A673 (cell line): ENCODE measurements at regions not wholly inside any gene's neighbourhood (a gene's known extent, or its start where the extent isn't known, plus 50 kb on each side); places are given as distances from the start of the nearest gene placed in this dataset.

Experiments used
- EZH2 ChIP-seq: fragments of 200-600 bp; sonication (generic); IDR thresholded peaks from 2 replicates; pipeline ENCODE4 v1.6.1; 2017; ENCODE audit warnings: borderline replicate concordance, low read depth, mild to moderate bottlenecking, mixed read lengths, antibody characterized with exemption, low read length; ENCODE audit not compliant: poor library complexity, severe bottlenecking
- TF ChIP-seq, protein P1 (sequence below): fragments of 300-800, 200-600 bp; sonication (generic); conservative IDR thresholded peaks from 2 replicates; pipeline ENCODE4 v1.5.1; 2017; ENCODE audit warnings: low read depth, mild to moderate bottlenecking, antibody characterized with exemption, low read length, moderate library complexity, mixed read lengths

DNA sequence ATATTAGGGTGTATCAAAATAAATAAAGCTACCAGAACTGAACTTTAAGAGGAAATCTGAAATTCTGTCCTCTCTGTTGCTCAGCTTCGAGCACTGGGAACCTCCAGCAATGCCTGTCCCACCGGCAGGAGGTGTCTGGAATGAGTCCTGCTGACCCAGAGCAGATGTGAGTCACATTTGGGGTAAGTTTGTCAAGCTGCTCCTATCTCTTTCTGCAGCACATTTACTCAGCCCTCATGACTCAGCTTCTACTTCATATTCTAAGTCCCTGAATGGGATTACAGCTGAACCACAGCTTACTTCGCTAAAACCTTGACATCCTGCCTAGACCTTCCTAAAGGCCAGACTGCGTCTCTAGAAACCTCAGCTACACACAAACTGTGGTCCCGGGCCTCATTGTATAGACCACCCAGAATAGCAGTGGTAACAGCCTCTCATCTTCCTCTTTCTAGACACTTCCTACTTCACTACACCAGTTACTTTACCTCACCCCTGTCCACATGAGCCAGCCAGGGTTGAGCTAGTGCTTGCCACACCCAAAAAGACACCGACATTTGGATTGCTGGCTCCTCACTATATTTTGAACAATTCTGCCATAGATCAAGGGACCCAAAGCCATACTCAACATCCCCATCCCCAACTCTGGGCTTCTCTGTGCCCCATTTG, 109.6 kb upstream of the TMCO5A start:
- TF ChIP-seq, protein P1, sequence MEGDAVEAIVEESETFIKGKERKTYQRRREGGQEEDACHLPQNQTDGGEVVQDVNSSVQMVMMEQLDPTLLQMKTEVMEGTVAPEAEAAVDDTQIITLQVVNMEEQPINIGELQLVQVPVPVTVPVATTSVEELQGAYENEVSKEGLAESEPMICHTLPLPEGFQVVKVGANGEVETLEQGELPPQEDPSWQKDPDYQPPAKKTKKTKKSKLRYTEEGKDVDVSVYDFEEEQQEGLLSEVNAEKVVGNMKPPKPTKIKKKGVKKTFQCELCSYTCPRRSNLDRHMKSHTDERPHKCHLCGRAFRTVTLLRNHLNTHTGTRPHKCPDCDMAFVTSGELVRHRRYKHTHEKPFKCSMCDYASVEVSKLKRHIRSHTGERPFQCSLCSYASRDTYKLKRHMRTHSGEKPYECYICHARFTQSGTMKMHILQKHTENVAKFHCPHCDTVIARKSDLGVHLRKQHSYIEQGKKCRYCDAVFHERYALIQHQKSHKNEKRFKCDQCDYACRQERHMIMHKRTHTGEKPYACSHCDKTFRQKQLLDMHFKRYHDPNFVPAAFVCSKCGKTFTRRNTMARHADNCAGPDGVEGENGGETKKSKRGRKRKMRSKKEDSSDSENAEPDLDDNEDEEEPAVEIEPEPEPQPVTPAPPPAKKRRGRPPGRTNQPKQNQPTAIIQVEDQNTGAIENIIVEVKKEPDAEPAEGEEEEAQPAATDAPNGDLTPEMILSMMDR, result no peak
- TF ChIP-seq EZH2, result no peak
